K562 (cell line): ENCODE measurements at regions not wholly inside any gene's neighbourhood (a gene's known extent, or its start where the extent isn't known, plus 50 kb on each side); places are given as distances from the start of the nearest gene placed in this dataset.

ENCODE experiments used
- ATAC-seq: fragments of 200-7000 bp; cut with Tn5 transposase; 3 replicates; pipeline ENCODE4 v1.9.1; 2020; ENCODE audit warnings: moderate library complexity
- BruUV-seq: library from RNA; stranded (reverse); fragments of 400-500 nt; replicated peaks from 2 replicates; lab custom pipeline; 2021; lab: Mats Ljungman, UMichigan
- CTCF ChIA-PET: fragments of 300-600 bp; formaldehyde crosslinking; extraction: SDS; loops from one replicate; lab custom pipeline; 2021; ENCODE audit warnings: low intra/inter-chr PET ratio; lab: Yijun Ruan, JAX
- POLR2A ChIA-PET: fragments of 300-600, 350-650 bp; sonication (Branson Sonifier 250); formaldehyde crosslinking; extraction: SDS; loops from one replicate; lab custom pipeline; 2021; ENCODE audit warnings: antibody characterized with exemption, inconsistent platforms; lab: Yijun Ruan, JAX
- DNase-seq, 4 experiments: peaks; one replicate each; pipeline versions ENCODE4 v3.0.0 to v3.0.0-alpha.2; 2011 to 2018; ENCODE audit warnings: low spot score in 3 of 4, mixed read lengths in 3 of 4; ENCODE audit errors: extremely low read depth in 1 of 4
- FAIRE-seq: peaks from 2 replicates; lab custom pipeline; 2011; peaks lifted over from hg19 to GRCh38; lab: Jason Lieb, UNC
- H2AFZ ChIP-seq: 2 replicates; pipeline ENCODE4 v1.6.0; 2011; ENCODE audit warnings: low read depth, low read length, control low read depth, inconsistent platforms
- H3K27ac ChIP-seq: fragments of 200-600 bp; 3 replicates; pipeline ENCODE4 v1.8.0; 2011; ENCODE audit warnings: low read depth, mild to moderate bottlenecking, control low read depth, inconsistent platforms, low read length, moderate library complexity, mixed read lengths; ENCODE audit errors: extremely low read depth
- H3K27me3 ChIP-seq, 2 experiments: fragments of 300-600 bp in 1 of 2; 2 replicates in 1 of 2; 3 replicates in 1 of 2; pipeline versions ENCODE4 v1.6.0 to v1.8.0; 2011; ENCODE audit warnings: inconsistent platforms in 2 of 2, low read length in 2 of 2, mild to moderate bottlenecking in 1 of 2, mixed read lengths in 1 of 2, moderate library complexity in 1 of 2; ENCODE audit not compliant: control insufficient read depth in 2 of 2, insufficient read depth in 2 of 2
- H3K36me3 ChIP-seq: fragments of 300-600 bp; 3 replicates; pipeline ENCODE4 v1.8.0; 2011; ENCODE audit warnings: mild to moderate bottlenecking, low read length, inconsistent platforms; ENCODE audit not compliant: control insufficient read depth, insufficient read depth
- H3K4me1 ChIP-seq, 2 experiments: fragments of 200-600 bp in 1 of 2; replicated peaks in 1 of 2; 2 replicates in 1 of 2; 3 replicates in 1 of 2; pipeline versions ENCODE4 v1.5.1 to v1.8.0; 2011; ENCODE audit warnings: inconsistent platforms in 2 of 2, low read length in 2 of 2, mild to moderate bottlenecking in 1 of 2, mixed read lengths in 1 of 2, moderate library complexity in 1 of 2; ENCODE audit not compliant: control insufficient read depth in 2 of 2, insufficient read depth in 2 of 2
- H3K4me2 ChIP-seq: 2 replicates; pipeline ENCODE4 v1.6.1; 2011; ENCODE audit warnings: low read length, control low read depth, inconsistent platforms, mixed read lengths; ENCODE audit not compliant: insufficient read depth
- H3K4me3 ChIP-seq: fragments of 200-600 bp; sonication (generic), shearing (Covaris generic); 2 replicates; pipeline ENCODE4 v1.5.1; 2016; ENCODE audit warnings: control low read depth, inconsistent platforms
- H3K79me2 ChIP-seq: fragments of 200-600 bp; 3 replicates; pipeline ENCODE4 v1.8.0; 2011; ENCODE audit warnings: low read length, inconsistent platforms; ENCODE audit not compliant: control insufficient read depth, insufficient read depth
- H3K9ac ChIP-seq, 2 experiments: 2 replicates each; pipeline versions ENCODE4 v1.6.0 to v1.6.1; 2011; ENCODE audit warnings: low read depth in 2 of 2, low read length in 2 of 2, control low read depth in 1 of 2, inconsistent platforms in 1 of 2, mild to moderate bottlenecking in 1 of 2, mixed read lengths in 1 of 2; ENCODE audit not compliant: insufficient read depth in 1 of 2
- H3K9me1 ChIP-seq: one replicate; pipeline ENCODE4 v1.6.0; 2011; ENCODE audit warnings: inconsistent platforms, mild to moderate bottlenecking, low read length, moderate library complexity; ENCODE audit not compliant: control insufficient read depth, insufficient read depth
- H3K9me3 ChIP-seq: replicated peaks from 2 replicates; pipeline ENCODE4 v1.5.1; 2011; ENCODE audit warnings: low read depth, low read length, inconsistent platforms; ENCODE audit not compliant: control insufficient read depth, insufficient read depth
- H4K20me1 ChIP-seq: replicated peaks from 2 replicates; pipeline ENCODE4 v1.6.1; 2011; ENCODE audit warnings: low read length, inconsistent platforms, mixed read lengths; ENCODE audit not compliant: control insufficient read depth, insufficient read depth
- CCAR2 ChIP-seq: fragments of 200-400 bp; formaldehyde crosslinking; IDR thresholded peaks from 2 replicates; pipeline ENCODE4 v1.6.1; 2017; ENCODE audit warnings: mild to moderate bottlenecking, low read depth, low read length
- CREBBP ChIP-seq: IDR thresholded peaks from one replicate; pipeline ENCODE4 v1.6.1; 2012; ENCODE audit warnings: low read depth, mild to moderate bottlenecking, control low read depth, inconsistent platforms, low read length
- ETS1 ChIP-seq: conservative IDR thresholded peaks from 2 replicates; pipeline ENCODE4 v1.6.1; 2011; ENCODE audit warnings: low read depth, mild to moderate bottlenecking, low read length; ENCODE audit not compliant: control insufficient read depth
- FOXJ3 ChIP-seq: sonication (generic); formaldehyde crosslinking; IDR thresholded peaks from 2 replicates; pipeline ENCODE4 v1.4.0; 2020; ENCODE audit warnings: mild to moderate bottlenecking, missing genetic modification reagents
- IRF1 ChIP-seq: sonication (generic); formaldehyde crosslinking; IDR thresholded peaks from 2 replicates; pipeline ENCODE4 v1.8.0; 2022; ENCODE audit warnings: missing genetic modification reagents, mild to moderate bottlenecking, borderline replicate concordance
- KLF16 ChIP-seq: IDR thresholded peaks from 2 replicates; pipeline ENCODE4 v1.6.1; 2016; ENCODE audit warnings: antibody characterized with exemption
- MTA2 ChIP-seq: fragments of 450-650 bp; IDR thresholded peaks from 2 replicates; pipeline ENCODE4 v1.6.1; 2016; ENCODE audit warnings: low read depth
- NEUROD1 ChIP-seq: fragments of 150-350 bp; IDR thresholded peaks from 2 replicates; pipeline ENCODE4 v1.6.1; 2014; ENCODE audit warnings: borderline replicate concordance, low read length, low read depth; ENCODE audit not compliant: partially characterized antibody
- NR2C2 ChIP-seq, 2 experiments: fragments of 200-800 bp in 1 of 2; sonication (Bioruptor generic) in 1 of 2; sonication (generic) in 1 of 2; formaldehyde crosslinking in 1 of 2; IDR thresholded peaks; 2 replicates each; pipeline versions ENCODE4 v1.6.1 to v1.8.0; 2016 to 2022; ENCODE audit warnings: mild to moderate bottlenecking in 1 of 2, missing compliant biosample characterization in 1 of 2, missing genetic modification characterization in 1 of 2, missing genetic modification reagents in 1 of 2
- TFAP4 ChIP-seq: sonication (generic); formaldehyde crosslinking; IDR thresholded peaks from 2 replicates; pipeline ENCODE4 v1.8.0; 2022; ENCODE audit warnings: missing genetic modification reagents, mild to moderate bottlenecking, moderate library complexity, borderline replicate concordance
- TRIM28 ChIP-seq: fragments of 450-650 bp; IDR thresholded peaks from 2 replicates; pipeline ENCODE4 v1.6.1; 2017
- ZBED1 ChIP-seq: IDR thresholded peaks from 2 replicates; pipeline ENCODE4 v1.6.1; 2014
- ZBTB26 ChIP-seq: fragments of 450-650 bp; formaldehyde crosslinking; IDR thresholded peaks from 2 replicates; pipeline ENCODE4 v1.4.0; 2022; ENCODE audit warnings: missing genetic modification characterization
- ZFX ChIP-seq: sonication (generic); formaldehyde crosslinking; IDR thresholded peaks from 2 replicates; pipeline ENCODE4 v1.8.0; 2022; ENCODE audit warnings: mild to moderate bottlenecking, missing genetic modification reagents, moderate library complexity
- ZNF431 ChIP-seq: sonication (generic); formaldehyde crosslinking; IDR thresholded peaks from 2 replicates; pipeline ENCODE4 v1.8.0; 2022; ENCODE audit warnings: mild to moderate bottlenecking, missing genetic modification reagents
- WGBS: fragments of 100-300 bp; shearing (Covaris generic); methylation state at CpG from one replicate; pipeline ENCODE4 v1.1.6; 2016; ENCODE audit warnings: low coverage, mixed read lengths; ENCODE audit not compliant: insufficient coverage; ENCODE audit errors: missing lambda C conversion rate; 5-methylcytosine and 5-hydroxymethylcytosine counted together
- in situ Hi-C: fragments of 300-500 bp; cut with MboI; formaldehyde crosslinking; loops from 4 replicates; pipeline ENCODE4 v1.15.0; 2018; ENCODE audit warnings: inconsistent platforms, mixed read lengths
- intact Hi-C: fragments of 100-400 bp; cut with micrococcal nuclease; formaldehyde crosslinking; loops from 2 replicates; pipeline ENCODE4 v1.14.2; 2022

- Histone ChIP-seq H3K4me3 (no peak overlapping the region), H2AFZ (no peak overlapping the region), H4K20me1 (no peaks in the 10 kb centered on the region; the same call in 1 of the 2 replicates), H3K9ac (no peak overlapping the region), H3K9me3 (no peaks in the 10 kb centered on the region), H3K36me3 (no peaks in the 10 kb centered on the region), H3K79me2 (no peaks in the 10 kb centered on the region), H3K27me3 (0 out of 5 replicates have a peak, but pooled peaks cover 0 to 4% of the 10 kb centered on the region in 2 experiments), H3K4me2 (no peak overlapping the region), H3K4me1 (no peaks in the 10 kb centered on the region), H3K9me1 (no peaks in the 10 kb centered on the region), H3K27ac (no peak overlapping the region)
- FAIRE-seq (no peak), ATAC-seq (no peak), DNase-seq (no peak)
- intact Hi-C loops, result no loop called here
- TF ChIP-seq KLF16 (no peak), FOXJ3 (CRISPR knock-in tag) (no peak), TRIM28 (no peak), ZBED1 (no peak), CREBBP (no peak), ZBTB26 (CRISPR knock-in tag) (no peak), ZFX (no peak), IRF1 (no peak), NR2C2 (CRISPR knock-in tag; IDR thresholded peaks at IDR 0.05) (no peak), NR2C2 (tag; IDR thresholded peaks at IDR 0.05) (no peak), MTA2 (no peak), TFAP4 (no peak), CCAR2 (no peak), NEUROD1 (no peak), ETS1 (no peak), ZNF431 (CRISPR knock-in tag) (no peak)
- 5% methylated on average over 4 of the region's 4 CpGs for WGBS
- BruUV-seq, result no TSS peak
- ChIA-PET CTCF (no interaction called here), POLR2A (interaction anchor here (1.0 kb wide), 1 partner anchor 17 kb away, joined by 3 read pairs; no protein-coding TSS in a partner anchor)
- in situ Hi-C loops, result no loop called here
Measured at GRCh38 chr3:140753865-140754754, 76.2 kb downstream of the TRIM42 start.
